HEK293 (cell line): ENCODE measurements at regions not wholly inside any gene's neighbourhood (a gene's known extent, or its start where the extent isn't known, plus 50 kb on each side); places are given as distances from the start of the nearest gene placed in this dataset.

Experiments used
- CTCF ChIA-PET: fragments of 350-600 bp; formaldehyde crosslinking; extraction: SDS; loops from one replicate; lab custom pipeline; 2021; ENCODE audit warnings: antibody characterized with exemption; lab: Yijun Ruan, JAX
- POLR2A ChIA-PET: fragments of 300-600 bp; formaldehyde crosslinking; extraction: SDS; loops from one replicate; lab custom pipeline; 2020; ENCODE audit warnings: antibody characterized with exemption, inconsistent platforms; lab: Yijun Ruan, JAX
- H3K27ac ChIP-seq: fragments of 200-500 bp; sonication (Bioruptor generic); 2 replicates; pipeline ENCODE4 v1.5.1; 2014; ENCODE audit warnings: low read depth, low read length, control low read depth, inconsistent platforms; ENCODE audit errors: extremely low read depth
- H3K36me3 ChIP-seq, 2 experiments: fragments of 200-500 bp in 1 of 2; sonication (Bioruptor generic) in 1 of 2; 1 replicate in 1 of 2; 2 replicates in 1 of 2; pipeline ENCODE4 v1.5.1; 2014 to 2017; ENCODE audit warnings: inconsistent platforms in 2 of 2, low read length in 2 of 2; ENCODE audit not compliant: control insufficient read depth in 2 of 2, insufficient read depth in 1 of 2
- H3K4me1 ChIP-seq: fragments of 200-500 bp; sonication (Bioruptor generic); 2 replicates; pipeline ENCODE4 v1.5.1; 2014; ENCODE audit warnings: mild to moderate bottlenecking, low read length, inconsistent platforms; ENCODE audit not compliant: control insufficient read depth, insufficient read depth
- H3K4me3 ChIP-seq: 2 replicates; pipeline ENCODE4 v1.5.1; 2011; ENCODE audit warnings: low read depth, mild to moderate bottlenecking, control low read depth, low read length, moderate library complexity
- H3K9me3 ChIP-seq: fragments of 200-500 bp; sonication (Bioruptor generic); 2 replicates; pipeline ENCODE4 v1.5.1; 2014; ENCODE audit warnings: low read depth, low read length, inconsistent platforms; ENCODE audit not compliant: control insufficient read depth, insufficient read depth
- CTCF ChIP-seq: fragments of 450-650 bp; formaldehyde crosslinking; IDR thresholded peaks from 2 replicates; pipeline ENCODE4 v1.5.1; 2016; ENCODE audit warnings: missing biosample characterization, missing genetic modification characterization
- KLF1 ChIP-seq: fragments of 450-650 bp; formaldehyde crosslinking; IDR thresholded peaks from 2 replicates; pipeline ENCODE4 v1.5.1; 2016; ENCODE audit warnings: missing biosample characterization, missing genetic modification characterization
- KLF16 ChIP-seq: fragments of 450-650 bp; formaldehyde crosslinking; IDR thresholded peaks from 2 replicates; pipeline ENCODE4 v1.5.1; 2017; ENCODE audit warnings: missing biosample characterization, missing genetic modification characterization
- OVOL3 ChIP-seq: fragments of 450-650 bp; formaldehyde crosslinking; IDR thresholded peaks from 2 replicates; pipeline ENCODE4 v1.5.1; 2016; ENCODE audit warnings: missing biosample characterization, missing genetic modification characterization
- PRDM4 ChIP-seq: fragments of 450-650 bp; formaldehyde crosslinking; IDR thresholded peaks from 2 replicates; pipeline ENCODE4 v1.5.1; 2017; ENCODE audit warnings: missing biosample characterization, missing genetic modification characterization
- REST ChIP-seq: fragments of 450-650 bp; formaldehyde crosslinking; IDR thresholded peaks from 2 replicates; pipeline ENCODE4 v1.5.1; 2016; ENCODE audit warnings: missing biosample characterization, missing genetic modification characterization
- ZBTB1 ChIP-seq: fragments of 450-650 bp; formaldehyde crosslinking; IDR thresholded peaks from 2 replicates; pipeline ENCODE4 v1.5.1; 2016; ENCODE audit warnings: missing biosample characterization, missing genetic modification characterization
- ZBTB10 ChIP-seq: fragments of 450-650 bp; formaldehyde crosslinking; IDR thresholded peaks from 2 replicates; pipeline ENCODE4 v1.5.1; 2016; ENCODE audit warnings: missing biosample characterization, missing genetic modification characterization
- ZBTB8A ChIP-seq: fragments of 450-650 bp; formaldehyde crosslinking; IDR thresholded peaks from 2 replicates; pipeline ENCODE4 v1.5.1; 2016; ENCODE audit warnings: missing biosample characterization, missing genetic modification characterization
- ZNF155 ChIP-seq: fragments of 450-650 bp; formaldehyde crosslinking; IDR thresholded peaks from 2 replicates; pipeline ENCODE4 v1.5.1; 2016; ENCODE audit warnings: missing biosample characterization, missing genetic modification characterization
- ZNF211 ChIP-seq: fragments of 450-650 bp; formaldehyde crosslinking; IDR thresholded peaks from 2 replicates; pipeline ENCODE4 v1.5.1; 2016; ENCODE audit warnings: low read depth, missing biosample characterization, missing genetic modification characterization
- ZNF394 ChIP-seq: fragments of 450-650 bp; formaldehyde crosslinking; IDR thresholded peaks from 2 replicates; pipeline ENCODE4 v1.5.1; 2016; ENCODE audit warnings: missing biosample characterization, missing genetic modification characterization, mild to moderate bottlenecking, moderate library complexity, borderline replicate concordance
- ZNF404 ChIP-seq: fragments of 450-650 bp; formaldehyde crosslinking; IDR thresholded peaks from 2 replicates; pipeline ENCODE4 v1.5.1; 2017; ENCODE audit warnings: missing biosample characterization, missing genetic modification characterization
- ZNF473 ChIP-seq: fragments of 450-650 bp; formaldehyde crosslinking; IDR thresholded peaks from 2 replicates; pipeline ENCODE4 v1.5.1; 2017; ENCODE audit warnings: missing biosample characterization, missing genetic modification characterization
- ZNF501 ChIP-seq: fragments of 450-650 bp; formaldehyde crosslinking; IDR thresholded peaks from 2 replicates; pipeline ENCODE4 v1.5.1; 2016; ENCODE audit warnings: missing biosample characterization, missing genetic modification characterization
- ZNF510 ChIP-seq: fragments of 450-650 bp; formaldehyde crosslinking; IDR thresholded peaks from 2 replicates; pipeline ENCODE4 v1.5.1; 2018; ENCODE audit warnings: mild to moderate bottlenecking, missing genetic modification characterization, missing biosample characterization; ENCODE audit not compliant: insufficient replicate concordance
- ZNF514 ChIP-seq: fragments of 450-650 bp; formaldehyde crosslinking; IDR thresholded peaks from 2 replicates; pipeline ENCODE4 v1.5.1; 2016; ENCODE audit warnings: missing biosample characterization, missing genetic modification characterization
- ZNF580 ChIP-seq: fragments of 450-650 bp; formaldehyde crosslinking; IDR thresholded peaks from 2 replicates; pipeline ENCODE4 v1.5.1; 2016; ENCODE audit warnings: missing biosample characterization, missing genetic modification characterization
- ZNF664 ChIP-seq: fragments of 450-650 bp; formaldehyde crosslinking; IDR thresholded peaks from 2 replicates; pipeline ENCODE4 v1.5.1; 2016; ENCODE audit warnings: missing biosample characterization, missing genetic modification characterization
- ZNF707 ChIP-seq: fragments of 450-650 bp; formaldehyde crosslinking; IDR thresholded peaks from 2 replicates; pipeline ENCODE4 v1.5.1; 2016; ENCODE audit warnings: missing biosample characterization, missing genetic modification characterization
- ZNF76 ChIP-seq: fragments of 450-650 bp; formaldehyde crosslinking; IDR thresholded peaks from 2 replicates; pipeline ENCODE4; 2016; ENCODE audit warnings: low read depth, missing biosample characterization, missing genetic modification characterization, borderline replicate concordance
- ZNF837 ChIP-seq: fragments of 450-650 bp; formaldehyde crosslinking; IDR thresholded peaks from 2 replicates; pipeline ENCODE4 v1.5.1; 2016; ENCODE audit warnings: missing biosample characterization, missing genetic modification characterization
- ZNF843 ChIP-seq: fragments of 450-650 bp; formaldehyde crosslinking; IDR thresholded peaks from 2 replicates; pipeline ENCODE4 v1.5.1; 2016; ENCODE audit warnings: missing biosample characterization, missing genetic modification characterization
- ZSCAN23 ChIP-seq: fragments of 450-650 bp; formaldehyde crosslinking; IDR thresholded peaks from 2 replicates; pipeline ENCODE4 v1.5.1; 2016; ENCODE audit warnings: missing biosample characterization, missing genetic modification characterization

GRCh38 chr6:21971541-21971940, 325.3 kb downstream of the PRL start (continued):
- no peak for TF ChIP-seq ZNF211
- no peak for TF ChIP-seq ZNF501 (tag by site-specific recombination)
- no peak for TF ChIP-seq ZNF514 (tag by site-specific recombination)
- TF ChIP-seq ZNF664 (tag by site-specific recombination): no peak
- no peak for TF ChIP-seq ZNF155 (tag by site-specific recombination)
- TF ChIP-seq ZSCAN23: no peak

GRCh38 chr6:21972516-21972915, 324.3 kb downstream of the PRL start:
- CTCF ChIA-PET: interaction anchor here (0.6 to 1.4 kb wide), 3 partner anchors 11 to 26 kb away, joined by 3 to 5 read pairs (median 4); no protein-coding TSS in a partner anchor
- no peaks in the 10 kb centered on the region for H3K9me3 ChIP-seq

More at GRCh38 chr6:21972516-21972915, 324.3 kb downstream of the PRL start:
- Histone ChIP-seq H3K4me3 (no peak overlapping the region), H3K4me1 (peaks cover 15% of the 10 kb centered on the region), H3K27ac (no peak overlapping the region), H3K36me3 (no peaks in the 10 kb centered on the region)
- TF ChIP-seq ZNF394 (no peak), CTCF (no peak), ZBTB10 (tag by site-specific recombination) (no peak), ZNF473 (tag by site-specific recombination) (no peak), ZNF707 (tag by site-specific recombination) (no peak), ZNF843 (tag by site-specific recombination) (no peak), REST (no peak), PRDM4 (tag by site-specific recombination) (no peak), ZNF837 (no peak), ZBTB8A (tag by site-specific recombination) (no peak), ZNF510 (tag by site-specific recombination) (no peak), ZNF76 (tag by site-specific recombination) (no peak), KLF16 (tag by site-specific recombination) (no peak), ZBTB1 (tag by site-specific recombination) (no peak), KLF1 (tag by site-specific recombination) (no peak), OVOL3 (tag by site-specific recombination) (no peak), ZNF580 (no peak), ZNF404 (no peak)
- POLR2A ChIA-PET: interaction anchor here (1.5 kb wide), 1 partner anchor 379 kb away, joined by 12 read pairs; the partner anchor contains the start of gene SOX4
